GM12873 (cell line): ENCODE measurements at regions not wholly inside any gene's neighbourhood (a gene's known extent, or its start where the extent isn't known, plus 50 kb on each side); places are given as distances from the start of the nearest gene placed in this dataset.

Experiments
- TF ChIP-seq, protein P1 (sequence below): IDR thresholded peaks from 2 replicates; pipeline ENCODE4 v1.5.1; 2012; ENCODE audit warnings: low read depth, mild to moderate bottlenecking, moderate library complexity, low read length, control low read depth; ENCODE audit not compliant: insufficient read depth; ENCODE audit errors: missing control alignments

DNA sequence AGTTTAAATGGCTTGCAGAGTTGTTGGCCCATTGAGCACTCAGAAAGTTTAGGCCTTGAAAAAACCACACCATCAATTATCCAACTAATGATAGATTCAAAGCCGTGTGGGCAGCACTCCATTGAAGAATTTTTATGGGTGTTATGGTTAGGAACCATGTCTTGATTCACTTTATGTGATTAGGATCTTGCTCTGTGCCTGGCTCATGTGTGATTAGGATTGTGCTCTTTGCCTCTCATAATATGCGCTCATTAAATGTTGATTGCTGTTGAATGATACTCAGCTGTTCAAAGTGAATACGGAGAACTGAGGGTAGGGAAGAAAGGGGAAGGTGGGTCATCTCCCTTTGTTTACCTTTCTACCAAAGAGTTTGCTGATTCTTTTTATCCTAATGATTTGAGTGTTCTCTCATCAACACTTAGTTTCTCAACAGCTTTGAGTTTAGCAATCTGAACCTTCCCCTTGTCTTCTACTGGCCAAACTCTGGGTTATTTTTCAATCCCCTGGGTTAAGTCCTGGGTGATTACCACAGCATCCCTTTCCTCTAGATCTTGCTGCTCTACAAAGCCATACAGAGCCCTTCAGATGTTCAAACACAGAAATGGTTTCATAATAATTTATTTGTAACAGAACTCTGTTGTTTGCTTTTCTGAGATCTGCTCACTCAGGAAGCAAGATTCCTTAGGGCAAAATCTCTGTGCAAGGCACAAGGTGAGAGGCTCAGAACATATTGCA is 668.8 kb upstream of the RGMB start:
- TF ChIP-seq, protein P1, sequence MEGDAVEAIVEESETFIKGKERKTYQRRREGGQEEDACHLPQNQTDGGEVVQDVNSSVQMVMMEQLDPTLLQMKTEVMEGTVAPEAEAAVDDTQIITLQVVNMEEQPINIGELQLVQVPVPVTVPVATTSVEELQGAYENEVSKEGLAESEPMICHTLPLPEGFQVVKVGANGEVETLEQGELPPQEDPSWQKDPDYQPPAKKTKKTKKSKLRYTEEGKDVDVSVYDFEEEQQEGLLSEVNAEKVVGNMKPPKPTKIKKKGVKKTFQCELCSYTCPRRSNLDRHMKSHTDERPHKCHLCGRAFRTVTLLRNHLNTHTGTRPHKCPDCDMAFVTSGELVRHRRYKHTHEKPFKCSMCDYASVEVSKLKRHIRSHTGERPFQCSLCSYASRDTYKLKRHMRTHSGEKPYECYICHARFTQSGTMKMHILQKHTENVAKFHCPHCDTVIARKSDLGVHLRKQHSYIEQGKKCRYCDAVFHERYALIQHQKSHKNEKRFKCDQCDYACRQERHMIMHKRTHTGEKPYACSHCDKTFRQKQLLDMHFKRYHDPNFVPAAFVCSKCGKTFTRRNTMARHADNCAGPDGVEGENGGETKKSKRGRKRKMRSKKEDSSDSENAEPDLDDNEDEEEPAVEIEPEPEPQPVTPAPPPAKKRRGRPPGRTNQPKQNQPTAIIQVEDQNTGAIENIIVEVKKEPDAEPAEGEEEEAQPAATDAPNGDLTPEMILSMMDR: no peak

DNA sequence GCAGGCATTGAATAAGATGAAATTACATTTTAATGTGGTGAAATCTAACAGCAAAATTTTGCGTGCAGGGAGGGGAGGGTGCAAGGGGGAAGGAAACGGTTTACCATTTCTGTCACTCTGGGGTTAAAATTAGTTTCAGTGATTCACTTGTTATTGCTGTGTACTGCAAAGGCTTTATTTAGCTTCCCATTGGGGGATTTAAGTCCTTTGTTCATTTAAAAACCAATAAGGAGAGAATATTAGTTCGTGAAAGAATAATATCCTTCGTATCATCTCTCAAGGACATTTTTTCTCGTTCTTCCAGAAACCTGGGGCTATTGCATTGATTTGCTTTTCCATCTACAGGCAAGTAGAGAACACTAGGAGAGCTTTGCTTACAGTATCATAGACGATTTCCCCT is 667.8 kb upstream of the RGMB start:
- TF ChIP-seq, protein P1: no peak

DNA sequence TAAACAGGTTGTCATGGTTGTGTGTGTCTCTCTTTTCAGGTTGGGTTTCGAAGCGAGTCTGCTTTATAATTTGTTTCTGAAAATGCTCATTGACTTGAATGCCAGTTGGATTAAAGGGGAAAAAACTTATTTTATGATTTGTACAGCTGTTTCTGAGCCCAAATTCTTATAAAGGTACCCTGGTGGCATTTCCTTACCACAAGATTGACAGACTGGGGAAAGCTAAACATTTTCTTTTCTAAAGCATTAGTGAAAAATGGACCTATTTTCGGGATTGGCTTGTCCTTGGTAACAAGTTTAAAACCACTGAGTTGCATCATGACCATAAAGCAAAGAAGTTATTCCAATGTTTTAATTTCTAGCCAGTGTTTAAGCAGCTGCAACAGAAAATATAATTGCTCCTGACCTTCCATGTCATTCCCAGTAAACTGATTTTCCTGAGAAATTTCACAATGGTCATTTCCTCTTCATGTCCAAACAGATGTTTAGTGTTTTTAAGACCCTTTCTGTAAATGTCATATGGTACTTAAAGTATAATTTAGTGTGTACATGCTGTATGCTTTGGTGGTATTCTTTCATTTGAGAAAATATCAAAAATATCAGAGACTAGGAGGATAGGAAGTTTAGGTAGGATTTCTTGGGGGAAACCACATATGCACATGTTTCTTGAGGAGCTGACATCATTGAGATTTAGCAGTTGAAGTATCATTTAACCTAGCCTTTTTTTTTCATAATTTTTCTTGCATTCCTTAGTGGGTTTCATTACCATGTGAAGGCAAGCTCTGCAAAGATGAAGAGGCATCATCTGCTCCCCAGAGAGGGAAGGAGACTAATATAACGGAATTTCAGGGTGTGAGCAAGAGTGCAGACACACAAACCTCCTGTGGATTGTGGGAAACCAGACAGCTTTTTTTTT is 667.1 kb upstream of the RGMB start:
- TF ChIP-seq, protein P1: no peak

DNA sequence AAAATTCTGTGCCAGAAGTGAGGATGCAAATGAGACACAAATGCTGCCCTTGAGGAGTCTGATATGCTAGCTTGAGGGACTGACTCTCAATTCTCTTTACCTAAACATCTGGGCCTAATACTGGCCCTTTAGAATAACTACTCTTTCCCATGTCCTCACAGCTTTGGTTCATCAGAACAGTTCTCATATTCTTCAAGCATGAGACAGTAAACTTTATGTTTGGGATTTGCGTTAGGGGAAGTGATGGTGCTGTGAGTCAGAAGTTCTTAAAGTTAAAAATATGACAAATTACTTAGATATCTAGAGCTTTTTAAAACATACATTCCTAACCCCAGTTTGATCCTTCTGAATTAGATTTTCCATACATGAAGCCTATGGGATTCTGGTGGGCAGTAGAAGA is 665.0 kb upstream of the RGMB start:
- TF ChIP-seq, protein P1: no peak

DNA sequence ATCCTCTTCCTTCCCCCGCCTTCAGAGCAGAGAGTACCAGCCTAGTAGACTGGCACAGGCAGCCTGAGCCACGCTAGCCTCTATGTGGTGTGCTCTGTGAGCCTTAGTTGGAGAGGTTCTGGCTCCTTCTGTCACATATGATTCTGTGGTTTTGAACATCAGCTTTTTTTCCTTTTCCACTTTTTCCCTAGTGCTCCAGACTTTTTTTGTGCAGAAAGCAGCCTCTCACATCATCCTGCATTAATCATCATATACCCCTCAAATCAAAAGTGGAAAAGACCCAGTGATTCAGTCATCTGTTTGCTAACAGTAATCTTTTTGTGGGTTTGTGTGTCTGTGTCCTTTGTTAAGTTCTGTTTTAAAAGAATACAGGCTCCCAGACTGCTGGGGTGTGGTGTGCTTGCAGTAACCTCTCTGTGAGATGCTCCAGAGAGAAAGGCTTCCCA is 663.9 kb upstream of the RGMB start:
- TF ChIP-seq, protein P1: no peak

DNA sequence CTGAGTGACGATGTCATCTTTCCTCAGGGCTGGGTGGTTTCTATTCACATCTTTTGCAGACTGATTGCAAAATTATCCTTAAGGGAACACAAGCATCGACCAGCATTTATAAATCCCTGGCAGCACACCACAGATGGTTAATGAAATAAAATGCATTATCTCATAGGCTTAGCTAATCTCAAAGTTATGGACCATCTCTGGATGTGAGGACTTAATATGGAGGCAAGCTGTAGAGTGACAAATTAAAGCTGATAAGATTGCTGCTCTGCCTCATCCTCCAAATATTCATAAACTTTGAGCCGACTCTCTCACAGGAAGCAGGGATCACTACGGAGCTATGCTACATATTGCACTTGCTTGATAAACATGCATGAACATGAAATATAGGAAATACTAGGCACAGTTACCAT is 663.2 kb upstream of the RGMB start:
- TF ChIP-seq, protein P1: no peak

DNA sequence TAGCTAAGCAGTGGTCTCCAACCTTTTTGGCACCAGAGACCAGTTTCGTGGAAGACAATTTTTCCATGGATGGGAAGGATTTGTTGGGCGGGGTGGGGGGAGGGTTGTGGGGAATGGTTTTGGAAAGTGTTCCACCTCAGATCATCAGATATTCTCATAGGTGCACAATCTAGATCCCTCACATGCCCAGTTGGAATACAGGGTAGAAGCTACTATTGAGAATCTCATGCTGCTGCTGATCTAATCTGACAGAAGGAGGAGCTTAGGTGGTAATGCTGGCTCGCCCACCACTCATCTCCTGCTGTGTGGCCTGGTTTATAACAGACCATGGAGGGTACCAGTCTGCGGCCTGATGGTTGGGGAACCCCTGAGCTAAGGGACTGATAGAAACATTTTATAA is 662.7 kb upstream of the RGMB start:
- TF ChIP-seq, protein P1: no peak
